ENCODE measurements at regions not wholly inside any gene's neighbourhood (a gene's known extent, or its start where the extent isn't known, plus 50 kb on each side); places are given as distances from the start of the nearest gene placed in this dataset.

- Histone ChIP-seq H3K27me3 (replicated peaks; ENCODE audit: insufficient read depth, low read length) (no peaks in the 10 kb centered on the region), H4K20me1 (ENCODE audit: insufficient read depth, low read length) (no peaks in the 10 kb centered on the region), H3K4me1 (ENCODE audit: low read length) (no peaks in the 10 kb centered on the region), H2AFZ (ENCODE audit: low read length) (no peak overlapping the region), H3K27ac (ENCODE audit: low read length) (no peak overlapping the region), H3K36me3 (replicated peaks; ENCODE audit: insufficient read depth, low read length) (no peaks in the 10 kb centered on the region), H3K9ac (ENCODE audit: low read length) (no peak overlapping the region), H3F3A (ENCODE audit: insufficient read depth, low read length) (no peaks in the 10 kb centered on the region), H3K79me2 (ENCODE audit: low read length) (no peaks in the 10 kb centered on the region), H3K4me2 (ENCODE audit: low read depth, low read length) (no peak overlapping the region), H3K9me2 (replicated peaks; ENCODE audit: insufficient read depth, low read length) (no peaks in the 10 kb centered on the region), H3K9me3 (replicated peaks; ENCODE audit: insufficient read depth, low read length) (no peaks in the 10 kb centered on the region), H3K4me3 (ENCODE audit: low read length) (no peak overlapping the region)
- no peak for DNase-seq
- no peak for TF ChIP-seq EZH2phosphoT487 (IDR thresholded peaks at IDR 0.05; ENCODE audit: low read length)
- TF ChIP-seq CTCF (IDR thresholded peaks at IDR 0.05; ENCODE audit: low read length) = no peak
- no peak for TF ChIP-seq EZH2 (optimal IDR thresholded peaks at IDR 0.05; ENCODE audit: low read depth, low read length)
These were observed 1255.7 kb downstream of the ZPLD1 start for GRCh38 chr3:103690536-103690935.

- H3K4me3 ChIP-seq (ENCODE audit: low read length) = no peak overlapping the region
- no peaks in the 10 kb centered on the region for H3K9me3 ChIP-seq (replicated peaks; ENCODE audit: insufficient read depth, low read length)
- no peaks in the 10 kb centered on the region for H3K79me2 ChIP-seq (ENCODE audit: low read length)
- H3K27me3 ChIP-seq (replicated peaks; ENCODE audit: insufficient read depth, low read length) = no peaks in the 10 kb centered on the region
- H3K4me2 ChIP-seq (ENCODE audit: low read depth, low read length) = no peak overlapping the region
- no peak overlapping the region for H3K27ac ChIP-seq (ENCODE audit: low read length)
- no peaks in the 10 kb centered on the region for H3F3A ChIP-seq (ENCODE audit: insufficient read depth, low read length)
- no peak for DNase-seq
- TF ChIP-seq CTCF (IDR thresholded peaks at IDR 0.05; ENCODE audit: low read length) = no peak
- TF ChIP-seq EZH2 (optimal IDR thresholded peaks at IDR 0.05; ENCODE audit: low read depth, low read length) = no peak
- no peak for TF ChIP-seq EZH2phosphoT487 (IDR thresholded peaks at IDR 0.05; ENCODE audit: low read length)
- H3K4me1 ChIP-seq (ENCODE audit: low read length) = no peaks in the 10 kb centered on the region
- H3K9ac ChIP-seq (ENCODE audit: low read length) = no peak overlapping the region
- no peaks in the 10 kb centered on the region for H3K9me2 ChIP-seq (replicated peaks; ENCODE audit: insufficient read depth, low read length)
- H2AFZ ChIP-seq (ENCODE audit: low read length) = no peak overlapping the region
- no peaks in the 10 kb centered on the region for H3K36me3 ChIP-seq (replicated peaks; ENCODE audit: insufficient read depth, low read length)
- no peaks in the 10 kb centered on the region for H4K20me1 ChIP-seq (ENCODE audit: insufficient read depth, low read length)
These were observed 1259.0 kb downstream of the ZPLD1 start for GRCh38 chr3:103693831-103694230.

GRCh38 chr3:103698646-103699045 lies 1263.8 kb downstream of the ZPLD1 start:
- Histone ChIP-seq H3K79me2 (ENCODE audit: low read length) (no peaks in the 10 kb centered on the region), H3K36me3 (replicated peaks; ENCODE audit: insufficient read depth, low read length) (no peaks in the 10 kb centered on the region), H3F3A (ENCODE audit: insufficient read depth, low read length) (no peaks in the 10 kb centered on the region), H3K27me3 (replicated peaks; ENCODE audit: insufficient read depth, low read length) (no peaks in the 10 kb centered on the region), H4K20me1 (ENCODE audit: insufficient read depth, low read length) (no peaks in the 10 kb centered on the region), H3K4me2 (ENCODE audit: low read depth, low read length) (no peak overlapping the region), H3K9me2 (replicated peaks; ENCODE audit: insufficient read depth, low read length) (no peaks in the 10 kb centered on the region), H3K4me1 (ENCODE audit: low read length) (no peaks in the 10 kb centered on the region), H3K4me3 (ENCODE audit: low read length) (no peak overlapping the region), H3K27ac (ENCODE audit: low read length) (no peak overlapping the region), H3K9me3 (replicated peaks; ENCODE audit: insufficient read depth, low read length) (no peaks in the 10 kb centered on the region), H2AFZ (ENCODE audit: low read length) (no peak overlapping the region), H3K9ac (ENCODE audit: low read length) (no peak overlapping the region)
- no peak for DNase-seq
- no peak for TF ChIP-seq EZH2phosphoT487 (IDR thresholded peaks at IDR 0.05; ENCODE audit: low read length)
- no peak for TF ChIP-seq CTCF (IDR thresholded peaks at IDR 0.05; ENCODE audit: low read length)
- no peak for TF ChIP-seq EZH2 (optimal IDR thresholded peaks at IDR 0.05; ENCODE audit: low read depth, low read length)

All from MM.1S (cell line).